ENCODE measurements at regions not wholly inside any gene's neighbourhood (a gene's known extent, or its start where the extent isn't known, plus 50 kb on each side); places are given as distances from the start of the nearest gene placed in this dataset.

- no peak for DNase-seq (ENCODE audit: low spot score)
Observed at GRCh38 chr2:239487272-239487671, 86.5 kb upstream of the HDAC4 start.

DNA sequence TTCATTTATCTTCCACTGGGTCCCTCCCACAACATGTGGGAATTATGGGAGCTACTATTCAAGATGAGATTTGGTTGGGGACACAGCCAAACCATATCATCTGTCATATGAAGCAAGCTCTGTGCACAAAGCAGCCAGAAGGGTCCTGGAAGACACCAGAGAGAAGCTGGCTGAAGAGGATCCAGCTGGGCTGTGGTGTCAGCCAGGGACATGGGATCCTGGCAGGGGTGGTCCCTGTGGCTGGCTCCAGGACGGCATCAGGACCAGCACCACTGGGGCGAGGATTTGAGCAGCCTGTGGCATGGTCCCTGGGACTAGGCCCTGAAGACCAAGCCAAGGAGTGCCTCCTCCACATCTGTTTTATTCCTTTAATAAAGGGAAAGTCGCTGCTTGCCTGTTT is 84.8 kb upstream of the HDAC4 start:
- no peak for DNase-seq (ENCODE audit: low spot score)

- DNase-seq (ENCODE audit: low spot score), result no peak
Observed at GRCh38 chr2:239484571-239485355, 83.9 kb upstream of the HDAC4 start.

- no peak for DNase-seq (ENCODE audit: low spot score)
Observed at GRCh38 chr2:239482778-239483712, 82.2 kb upstream of the HDAC4 start.

GRCh38 chr2:239479471-239479870 is 78.7 kb upstream of the HDAC4 start:
- DNase-seq (ENCODE audit: low spot score), result no peak

DNA sequence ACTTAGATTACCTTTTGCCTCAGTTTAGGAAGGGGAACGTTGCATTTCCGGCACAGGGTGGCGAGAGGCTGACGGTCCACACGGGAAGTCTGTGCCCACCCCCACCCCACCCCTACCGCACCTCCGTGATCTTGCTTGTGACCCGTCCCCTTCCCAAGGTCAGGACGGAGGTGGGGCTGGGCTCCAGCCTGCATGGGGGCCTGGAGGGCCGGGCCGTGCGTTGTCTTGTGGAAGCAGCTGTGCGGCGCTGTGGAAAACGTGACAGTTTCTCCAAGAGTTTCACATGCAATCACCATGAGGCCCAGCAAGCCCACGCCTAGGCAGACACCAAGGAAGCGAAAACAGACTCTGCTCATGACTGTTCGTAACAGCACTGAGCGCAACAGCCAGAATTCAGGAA is 76.8 kb upstream of the HDAC4 start:
- no peak for DNase-seq (ENCODE audit: low spot score)

- no peak for DNase-seq (ENCODE audit: low spot score)
Observed at GRCh38 chr2:239476757-239477585, 76.2 kb upstream of the HDAC4 start.

GRCh38 chr2:239476029-239476756 is 75.4 kb upstream of the HDAC4 start:
- no peak for DNase-seq (ENCODE audit: low spot score)

DNA sequence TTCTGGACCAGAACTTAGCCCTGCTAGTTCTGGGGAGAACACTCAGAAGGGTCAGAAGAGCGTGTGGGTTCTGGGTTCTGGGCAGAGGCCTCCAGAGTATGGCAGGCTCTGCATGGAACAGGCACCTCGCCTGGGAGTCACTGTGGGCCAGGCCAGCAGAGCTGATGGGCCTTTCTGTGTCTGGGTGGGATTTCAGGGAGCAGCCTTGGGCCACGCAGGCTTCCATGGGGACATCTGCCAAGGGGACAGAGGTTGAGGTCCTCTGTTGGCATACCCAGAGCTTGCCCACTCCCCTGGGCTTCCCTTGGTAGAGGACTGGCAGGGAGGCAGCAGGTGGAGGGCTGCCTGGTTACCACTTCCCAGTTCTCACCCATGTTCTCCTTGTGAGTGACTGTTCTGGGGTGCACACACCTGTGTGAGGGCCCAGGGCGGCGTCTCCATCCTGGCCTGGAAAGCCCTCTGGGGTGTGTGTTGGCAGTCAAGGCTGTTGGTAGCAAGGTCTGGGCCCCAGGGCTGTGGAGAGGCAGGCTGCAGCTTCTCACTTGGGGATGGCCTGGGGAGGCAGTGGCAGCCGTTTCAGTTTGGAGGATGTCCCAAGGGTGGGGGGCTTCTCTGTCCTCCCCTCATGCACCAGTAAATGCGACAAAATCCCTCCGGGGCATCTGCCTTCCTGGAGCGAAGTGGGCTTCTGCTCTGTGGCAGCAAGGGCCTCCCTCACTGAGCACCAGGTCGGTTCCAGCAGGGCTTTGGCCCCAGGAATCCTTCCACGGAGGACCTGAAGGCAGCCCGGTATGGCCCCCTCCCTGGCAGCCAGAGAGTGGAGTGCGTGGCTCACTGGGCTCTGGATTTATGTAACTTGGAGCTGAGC is 74.6 kb upstream of the HDAC4 start:
- DNase-seq (ENCODE audit: low spot score), result no peak

DNA sequence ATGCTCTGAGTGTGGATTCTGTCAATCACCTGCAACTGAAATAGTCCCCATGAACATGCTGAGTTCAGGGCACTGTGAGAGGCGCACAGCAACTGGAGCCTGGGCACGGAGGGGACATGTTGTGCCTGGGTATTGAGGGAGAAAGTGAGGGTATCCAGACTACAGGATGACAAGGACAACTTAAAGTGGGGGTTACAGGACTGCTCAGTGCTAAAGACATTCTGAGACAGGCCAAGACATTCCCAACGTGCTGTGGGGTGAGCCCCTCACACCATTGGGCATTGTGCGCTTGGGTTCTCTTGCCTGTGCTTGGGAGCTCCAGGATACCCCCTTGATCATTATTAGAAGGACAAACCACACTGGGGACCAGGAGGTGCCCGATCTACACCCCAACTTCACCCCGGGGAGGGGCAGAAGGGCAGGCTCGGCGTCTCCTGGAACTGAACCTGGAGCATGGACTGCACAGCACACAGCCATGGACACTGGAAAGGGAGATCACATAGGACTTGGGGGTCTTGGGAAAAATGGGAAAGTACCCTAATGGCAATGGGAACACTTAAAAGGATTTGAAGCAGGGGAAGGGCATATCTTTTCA is 72.5 kb upstream of the HDAC4 start:
- no peak for DNase-seq (ENCODE audit: low spot score)

- DNase-seq (ENCODE audit: low spot score), result no peak
Observed at GRCh38 chr2:239472235-239472775, 71.5 kb upstream of the HDAC4 start.

GRCh38 chr2:239471011-239471792 is 70.4 kb upstream of the HDAC4 start:
- DNase-seq (ENCODE audit: low spot score), result no peak

GRCh38 chr2:239470151-239470900 is 69.5 kb upstream of the HDAC4 start:
- no peak for DNase-seq (ENCODE audit: low spot score)

- DNase-seq (ENCODE audit: low spot score), result no peak
Observed at GRCh38 chr2:239469106-239469960, 68.5 kb upstream of the HDAC4 start.

DNA sequence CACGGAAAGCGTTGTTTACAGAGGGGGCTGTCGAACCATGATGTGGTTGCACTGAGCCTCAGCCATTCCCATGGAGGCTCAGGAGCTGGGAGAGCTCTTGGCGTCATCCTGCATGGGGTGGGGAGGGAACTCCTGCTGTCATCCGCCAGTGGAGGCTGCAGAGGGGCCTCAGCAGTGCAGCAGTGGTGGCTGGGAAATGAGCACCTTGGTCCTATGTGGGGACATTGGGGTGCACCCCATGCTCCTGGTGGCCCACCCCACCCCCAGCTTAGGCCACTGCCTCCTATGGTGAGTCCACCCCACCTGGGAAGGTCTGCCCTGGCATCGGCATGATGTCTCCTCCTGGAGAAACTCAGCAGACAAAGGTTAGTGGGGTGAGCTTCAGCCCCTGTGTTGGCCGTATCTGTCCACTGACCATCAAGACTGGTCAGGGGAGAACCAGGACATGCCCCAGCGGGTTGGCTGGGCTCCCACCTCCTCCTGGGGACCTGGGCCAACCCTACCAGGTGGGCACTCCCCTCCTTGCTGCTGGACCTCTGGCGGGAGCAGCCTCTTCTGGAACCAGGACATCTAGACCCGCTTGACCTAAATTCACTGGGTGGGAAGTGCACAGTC is 67.8 kb upstream of the HDAC4 start:
- DNase-seq (ENCODE audit: low spot score), result no peak

DNA sequence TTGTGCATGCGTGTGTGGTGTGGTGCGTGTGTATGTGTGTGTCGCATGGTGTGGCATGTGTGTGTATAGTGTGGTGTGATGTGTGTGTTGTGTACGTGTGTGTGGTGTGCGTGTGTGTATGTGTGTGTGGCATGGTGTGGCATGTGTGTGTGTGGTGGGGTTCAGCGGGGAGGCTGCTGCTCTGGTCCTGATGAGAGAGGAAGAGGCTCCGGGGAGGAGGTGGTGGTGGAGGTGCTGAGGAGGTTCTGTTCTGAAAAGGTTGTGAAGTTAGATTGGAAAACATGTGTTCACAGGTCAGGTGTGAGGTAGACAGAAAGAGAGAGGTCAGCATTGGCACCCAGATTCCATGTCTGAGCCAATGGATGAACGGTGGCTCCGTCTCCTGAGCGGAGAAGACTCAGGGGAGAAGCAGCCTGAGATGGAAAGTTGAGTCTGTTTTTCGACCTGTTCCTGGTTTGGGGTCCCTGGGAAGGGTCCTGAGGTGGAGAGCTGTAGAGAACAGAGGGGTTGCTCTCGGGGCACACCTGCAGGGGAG is 67.2 kb upstream of the HDAC4 start:
- no peak for DNase-seq (ENCODE audit: low spot score)
